K562 (cell line): ENCODE measurements at regions not wholly inside any gene's neighbourhood (a gene's known extent, or its start where the extent isn't known, plus 50 kb on each side); places are given as distances from the start of the nearest gene placed in this dataset.

ENCODE experiments used
- CHD7 ChIP-seq: fragments of 200-600 bp; sonication (generic); IDR thresholded peaks from one replicate; pipeline ENCODE4 v1.6.1; 2012; ENCODE audit warnings: mild to moderate bottlenecking, low read depth, low read length, inconsistent platforms
- GATA2 ChIP-seq: sonication (generic); formaldehyde crosslinking; IDR thresholded peaks from 2 replicates; pipeline ENCODE4 v1.4.0; 2020; ENCODE audit warnings: mild to moderate bottlenecking, missing genetic modification reagents
- HOMEZ ChIP-seq: fragments of 250-450 bp; sonication (Bioruptor Pico); IDR thresholded peaks from 2 replicates; pipeline ENCODE4 v1.4.0; 2020; ENCODE audit warnings: mild to moderate bottlenecking, moderate library complexity
- MAZ ChIP-seq, 2 experiments: fragments of 450-650 bp in 1 of 2; sonication (generic) in 1 of 2; formaldehyde crosslinking; IDR thresholded peaks in 1 of 2; conservative IDR thresholded peaks in 1 of 2; 2 replicates each; pipeline versions ENCODE4 v1.4.0 to v1.5.0; 2020; ENCODE audit warnings: mild to moderate bottlenecking in 1 of 2, missing genetic modification reagents in 1 of 2
- TOE1 ChIP-seq, 2 experiments: fragments of 450-650 bp in 1 of 2; sonication (generic) in 1 of 2; formaldehyde crosslinking in 1 of 2; IDR thresholded peaks; 2 replicates each; pipeline versions ENCODE4 v1.7.1 to v1.8.0; 2016 to 2022; ENCODE audit warnings: borderline replicate concordance in 2 of 2, mild to moderate bottlenecking in 2 of 2, antibody characterized with exemption in 1 of 2, inconsistent platforms in 1 of 2, low read depth in 1 of 2, missing genetic modification reagents in 1 of 2, moderate library complexity in 1 of 2
- ZC3H8 ChIP-seq: fragments of 450-650 bp; IDR thresholded peaks from 2 replicates; pipeline ENCODE4 v1.6.1; 2017
- ZNF609 ChIP-seq: sonication (generic); formaldehyde crosslinking; IDR thresholded peaks from 2 replicates; pipeline ENCODE4 v1.8.1; 2023; ENCODE audit warnings: missing genetic modification reagents, mild to moderate bottlenecking, borderline replicate concordance
- ZNF644 ChIP-seq: fragments of 200-800 bp; sonication (Bioruptor generic); IDR thresholded peaks from 2 replicates; pipeline ENCODE4 v1.6.1; 2016; ENCODE audit warnings: low read depth, missing genetic modification characterization, missing compliant biosample characterization
- ZNF668 ChIP-seq: fragments of 250-450 bp; sonication (Bioruptor Pico); IDR thresholded peaks from 2 replicates; pipeline ENCODE4 v1.8.0; 2022; ENCODE audit warnings: mild to moderate bottlenecking, inconsistent platforms

- no peak for TF ChIP-seq CHD7
- no peak for TF ChIP-seq ZNF668
- TF ChIP-seq ZNF609 (CRISPR knock-in tag): no peak
- TF ChIP-seq HOMEZ (CRISPR knock-in tag): no peak
- peak; percentile 44; the same call in 1 of the 2 replicates for TF ChIP-seq ZNF644 (tag)
- 0 out of 4 replicates have a peak, but pooled peaks of 1 of the 2 experiments have one; percentile 27 for TF ChIP-seq MAZ (CRISPR knock-in tag; conservative IDR thresholded peaks at IDR 0.05 in 1 of 2, IDR thresholded peaks at IDR 0.05 in 1 of 2)
- TF ChIP-seq GATA2 (CRISPR knock-in tag): peak; percentile 96
- TF ChIP-seq TOE1 (IDR thresholded peaks at IDR 0.05; ENCODE audit: borderline replicate concordance): peak; percentile 57; the same call in 1 of the 2 replicates
- TF ChIP-seq TOE1 (CRISPR knock-in tag; IDR thresholded peaks at IDR 0.05; ENCODE audit: borderline replicate concordance, low read depth): no peak
- TF ChIP-seq ZC3H8: no peak
Measured at GRCh38 chr4:138910914-138911336, 104.7 kb upstream of the NOCT start (continued).
